Stimulated activated naive CD8-positive, alpha-beta T cell treated with anti-CD3 and anti-CD28 coated beads, Interleukin-15, amount 100 ng/mL, for 72 hours (primary cell): ENCODE measurements at regions not wholly inside any gene's neighbourhood (a gene's known extent, or its start where the extent isn't known, plus 50 kb on each side); places are given as distances from the start of the nearest gene placed in this dataset.
"Not testable (repeated sequence)": the region's sequence is repeated elsewhere in the genome, so short reads cannot be mapped to it uniquely, and the experiment has no call there.

ENCODE experiments used
- ATAC-seq: fragments of 150-1000 bp; cut with Tn5 transposase; 2 replicates; pipeline ENCODE4 v1.10.0; 2021; ENCODE audit warnings: mild to moderate bottlenecking, moderate library complexity
- DNase-seq, 2 donors: peaks; one replicate each; pipeline ENCODE4 v3.0.0; 2021 to 2022
- H3K27ac Mint-ChIP-seq, 2 donors: one replicate each; pipeline ENCODE4 v1.8.0; 2022; ENCODE audit warnings: mild to moderate bottlenecking in 2 of 2, mixed read lengths in 2 of 2, moderate library complexity in 2 of 2
- H3K27me3 Mint-ChIP-seq: one replicate; pipeline ENCODE4 v1.8.0; 2022; ENCODE audit warnings: mixed read lengths
- H3K4me1 Mint-ChIP-seq: one replicate; pipeline ENCODE4 v1.8.0; 2022; ENCODE audit warnings: mild to moderate bottlenecking, mixed read lengths
- H3K4me3 Mint-ChIP-seq, 2 donors: one replicate each; pipeline ENCODE4 v1.8.0; 2022; ENCODE audit warnings: mild to moderate bottlenecking in 2 of 2, mixed read lengths in 2 of 2, moderate library complexity in 1 of 2
- H3K9me3 Mint-ChIP-seq, 2 donors: one replicate each; pipeline ENCODE4 v1.8.0; 2022; ENCODE audit warnings: mixed read lengths in 2 of 2

DNA sequence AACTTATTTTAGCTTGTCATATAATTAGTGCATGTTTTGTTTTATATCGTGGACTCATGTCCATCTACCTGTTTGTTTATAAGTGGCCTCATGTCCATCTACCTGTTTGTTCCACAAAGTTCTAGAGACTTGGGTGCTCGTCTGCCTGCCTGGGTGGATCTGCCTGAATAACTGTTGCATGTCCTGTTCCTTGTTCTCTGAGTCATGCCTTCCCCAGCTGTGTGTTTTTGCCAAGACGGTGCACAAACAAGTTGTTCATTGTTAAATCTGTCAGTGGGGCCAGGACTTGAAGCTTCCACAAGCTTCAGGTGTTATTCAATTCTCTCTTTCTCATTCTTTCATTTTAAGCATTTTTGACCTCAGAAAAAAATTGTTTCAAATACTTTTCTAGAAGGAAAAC lies 358.0 kb upstream of the CITED2 start:
- DNase-seq (no peak), ATAC-seq (no peak)
- Mint-ChIP-seq H3K9me3 (no peaks in the 10 kb centered on the region), H3K27me3 (peaks cover 13% of the 10 kb centered on the region), H3K4me1 (no peaks in the 10 kb centered on the region), H3K4me3 (no peak overlapping the region), H3K27ac (no peak overlapping the region)

GRCh38 chr6:139730340-139730974 lies 356.0 kb upstream of the CITED2 start:
- H3K9me3 Mint-ChIP-seq = no peaks in the 10 kb centered on the region
- ATAC-seq = no peak
- H3K27ac Mint-ChIP-seq = no peak overlapping the region

DNA sequence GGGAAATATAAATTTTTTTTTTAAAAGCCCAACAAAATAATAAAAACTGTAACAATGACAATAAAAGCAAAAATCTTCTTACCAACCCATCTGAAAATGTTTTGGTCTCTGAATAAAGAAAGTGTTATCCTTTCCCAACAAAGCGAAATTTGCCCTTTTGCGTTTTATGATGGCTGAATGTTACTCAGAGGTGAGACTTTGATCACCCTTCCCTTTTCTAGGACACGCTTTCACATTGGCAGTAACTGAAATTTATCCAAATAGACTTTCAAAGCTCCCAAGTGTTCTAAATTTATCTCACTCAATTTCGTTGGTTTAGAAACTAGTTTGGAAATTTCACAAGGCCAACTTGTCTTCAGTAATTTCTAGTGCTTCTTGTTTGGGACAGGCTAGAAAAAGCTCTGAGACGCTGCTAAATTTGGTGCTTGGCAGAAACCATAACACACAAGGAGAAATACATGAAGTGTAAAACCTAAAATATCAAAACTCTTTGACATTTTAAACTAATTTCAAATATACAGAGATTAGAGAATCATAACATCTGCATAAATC lies 354.5 kb upstream of the CITED2 start:
- no peak overlapping the region for H3K27ac Mint-ChIP-seq
- no peak for ATAC-seq
- no peaks in the 10 kb centered on the region for H3K9me3 Mint-ChIP-seq
- no peaks in the 10 kb centered on the region for H3K4me1 Mint-ChIP-seq
- H3K4me3 Mint-ChIP-seq = no peak overlapping the region
- H3K27me3 Mint-ChIP-seq = peaks cover 13% of the 10 kb centered on the region
- no peak for DNase-seq

More at GRCh38 chr6:139730340-139730974, 356.0 kb upstream of the CITED2 start:
- DNase-seq = no peak
- Mint-ChIP-seq H3K27me3 (peaks cover 13% of the 10 kb centered on the region), H3K4me3 (no peak overlapping the region), H3K4me1 (no peaks in the 10 kb centered on the region)

GRCh38 chr6:139726272-139726671 lies 351.8 kb upstream of the CITED2 start:
- not testable (repeated sequence) for H3K27me3 Mint-ChIP-seq, DNase-seq, H3K4me3 Mint-ChIP-seq, H3K4me1 Mint-ChIP-seq, H3K9me3 Mint-ChIP-seq, ATAC-seq, H3K27ac Mint-ChIP-seq

DNA sequence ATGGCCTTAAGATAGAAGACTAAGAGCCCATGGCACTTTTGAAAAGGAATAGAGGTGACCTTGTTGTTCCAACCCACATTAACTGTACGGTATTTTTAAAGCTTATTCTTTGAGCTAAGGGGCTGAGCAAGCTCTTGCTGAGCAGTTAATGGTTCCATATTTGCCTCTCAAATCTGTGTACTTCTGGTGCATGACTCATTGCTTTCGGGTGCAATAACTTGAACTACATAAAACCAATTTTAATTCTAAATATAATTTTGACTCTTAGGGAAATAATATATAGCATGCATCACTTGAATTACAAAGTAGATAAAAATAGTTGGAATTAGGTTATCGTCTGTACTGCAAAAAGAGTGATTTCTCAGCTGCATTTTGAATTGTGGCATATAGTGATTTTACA lies 348.1 kb upstream of the CITED2 start:
- Mint-ChIP-seq H3K27ac (no peak overlapping the region), H3K9me3 (no peaks in the 10 kb centered on the region), H3K4me3 (no peak overlapping the region), H3K4me1 (no peaks in the 10 kb centered on the region), H3K27me3 (no peaks in the 10 kb centered on the region)
- DNase-seq (no peak), ATAC-seq (no peak)

DNA sequence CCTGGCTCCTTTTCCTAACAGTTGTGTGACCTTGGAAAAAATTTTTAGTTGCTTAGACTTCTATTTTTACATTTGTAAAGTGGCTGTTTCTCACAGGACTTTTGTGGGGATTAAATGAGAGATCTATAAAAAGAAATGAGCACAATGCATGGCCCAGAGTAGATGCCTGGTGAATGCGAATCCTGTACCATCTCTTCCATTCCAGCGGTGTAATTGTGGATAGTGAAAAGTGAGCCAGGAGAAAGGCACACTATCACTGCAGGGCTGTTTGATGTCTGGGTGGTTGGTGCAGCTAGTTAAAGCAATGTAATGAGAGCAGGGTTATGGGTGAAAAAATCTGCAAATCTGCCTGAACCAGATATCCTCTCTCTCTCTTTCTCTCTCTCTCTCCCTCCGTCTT lies 347.5 kb upstream of the CITED2 start:
- DNase-seq = no peak
- Mint-ChIP-seq H3K9me3 (no peaks in the 10 kb centered on the region), H3K27ac (no peak overlapping the region), H3K4me1 (no peaks in the 10 kb centered on the region), H3K27me3 (no peaks in the 10 kb centered on the region), H3K4me3 (no peak overlapping the region)
- ATAC-seq = no peak

DNA sequence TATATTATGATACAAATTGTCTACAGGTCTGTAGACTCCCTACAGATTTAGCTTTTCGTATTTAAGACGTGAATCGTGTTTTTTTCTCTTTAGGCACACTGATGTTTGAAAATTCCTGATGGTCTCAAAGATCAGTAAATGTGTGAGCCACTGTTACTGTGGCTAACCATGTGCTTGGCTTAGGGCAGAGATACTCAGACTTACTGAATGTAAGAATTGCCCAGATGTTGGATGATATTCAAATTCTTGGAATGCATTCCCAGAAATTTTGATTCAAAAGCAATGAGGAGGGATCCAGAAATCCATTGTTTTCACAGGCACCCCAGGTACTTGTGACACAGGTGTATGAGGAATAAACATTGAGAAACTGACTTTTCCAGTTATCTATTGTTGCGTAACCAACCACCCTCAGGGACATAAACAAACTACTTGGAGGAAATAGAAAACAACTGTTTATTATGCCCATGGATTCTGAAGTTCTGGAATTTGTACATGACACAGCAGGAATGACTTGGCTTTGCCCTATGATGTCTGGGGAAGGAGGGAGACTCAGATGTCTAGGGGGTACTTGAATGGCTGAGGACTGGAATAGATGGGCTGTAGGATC lies 339.6 kb upstream of the CITED2 start:
- Mint-ChIP-seq H3K4me1 (no peaks in the 10 kb centered on the region), H3K27me3 (no peaks in the 10 kb centered on the region), H3K9me3 (no peaks in the 10 kb centered on the region), H3K4me3 (no peak overlapping the region), H3K27ac (no peak overlapping the region)
- no peak for DNase-seq
- no peak for ATAC-seq

DNA sequence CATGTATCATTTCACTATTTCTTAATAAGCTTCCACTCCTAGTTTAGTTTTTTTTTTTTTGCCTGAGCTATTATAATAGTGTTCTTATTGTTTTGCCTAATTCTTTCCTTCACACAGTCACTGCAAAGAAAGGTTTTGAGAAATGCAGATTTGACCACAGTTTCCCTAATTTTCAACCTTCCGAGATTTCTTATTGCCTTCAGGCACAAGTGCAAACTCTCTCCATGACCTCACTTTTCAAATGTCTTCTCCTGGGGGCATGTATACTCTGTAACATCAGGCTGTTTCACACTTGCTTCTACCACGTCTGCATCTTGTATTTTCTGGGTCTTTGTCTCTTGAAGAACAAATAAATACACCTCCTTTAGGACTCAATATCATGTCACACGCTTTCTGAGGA lies 339.0 kb upstream of the CITED2 start:
- Mint-ChIP-seq H3K4me1 (no peaks in the 10 kb centered on the region), H3K9me3 (no peaks in the 10 kb centered on the region), H3K4me3 (no peak overlapping the region), H3K27me3 (no peaks in the 10 kb centered on the region), H3K27ac (no peak overlapping the region)
- no peak for DNase-seq
- no peak for ATAC-seq

GRCh38 chr6:139712830-139713229 lies 338.4 kb upstream of the CITED2 start:
- Mint-ChIP-seq H3K9me3 (no peaks in the 10 kb centered on the region), H3K27me3 (no peaks in the 10 kb centered on the region), H3K4me3 (no peak overlapping the region), H3K4me1 (no peaks in the 10 kb centered on the region), H3K27ac (no peak overlapping the region)
- ATAC-seq = no peak
- no peak for DNase-seq

DNA sequence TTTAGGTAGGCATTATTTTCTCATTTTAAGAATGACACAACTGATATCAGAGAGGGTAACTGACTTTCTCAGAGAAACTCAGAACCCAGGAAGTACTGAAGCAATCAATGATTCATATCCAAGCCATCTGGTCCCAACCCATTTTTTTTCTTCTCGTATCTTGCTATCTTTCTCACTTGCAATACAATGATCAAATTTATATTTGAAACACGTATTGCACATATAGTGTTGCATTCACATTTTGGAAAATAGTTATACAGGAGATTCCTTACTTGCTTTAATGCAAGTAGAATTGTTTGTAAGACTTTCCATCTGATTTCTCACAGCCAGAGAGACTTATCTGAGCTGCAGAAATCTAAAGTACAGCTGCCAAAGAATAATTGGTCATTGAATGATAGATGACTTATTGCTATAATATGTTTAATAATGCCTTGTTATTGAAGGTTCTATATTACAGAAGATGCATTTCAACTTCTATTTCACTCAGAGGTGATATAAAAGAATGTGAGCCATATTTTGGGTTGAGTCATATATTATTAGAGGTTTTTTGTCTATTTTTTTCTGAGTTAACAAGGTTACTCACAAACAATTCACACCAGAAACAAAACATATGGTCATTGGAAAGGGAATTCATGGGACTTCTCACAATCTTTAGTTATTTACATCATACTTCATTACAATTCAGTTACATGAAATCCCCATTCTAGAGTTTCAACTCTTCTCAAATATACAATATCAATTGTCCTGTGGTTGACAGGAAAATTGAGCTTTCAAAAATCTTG lies 337.5 kb upstream of the CITED2 start:
- Mint-ChIP-seq H3K27ac (no peak overlapping the region), H3K4me1 (no peaks in the 10 kb centered on the region), H3K9me3 (no peaks in the 10 kb centered on the region), H3K4me3 (no peak overlapping the region), H3K27me3 (no peaks in the 10 kb centered on the region)
- DNase-seq (no peak), ATAC-seq (no peak)

GRCh38 chr6:139710556-139710955 lies 336.1 kb upstream of the CITED2 start:
- Mint-ChIP-seq H3K4me1 (no peaks in the 10 kb centered on the region), H3K4me3 (no peak overlapping the region), H3K9me3 (no peaks in the 10 kb centered on the region), H3K27ac (no peak overlapping the region), H3K27me3 (no peaks in the 10 kb centered on the region)
- ATAC-seq (no peak), DNase-seq (no peak)

- Mint-ChIP-seq H3K27ac (no peak overlapping the region), H3K4me1 (no peaks in the 10 kb centered on the region), H3K27me3 (no peaks in the 10 kb centered on the region), H3K4me3 (no peak overlapping the region), H3K9me3 (no peaks in the 10 kb centered on the region)
- DNase-seq = no peak
- ATAC-seq = no peak
Observed at GRCh38 chr6:139708337-139709199, 334.1 kb upstream of the CITED2 start.

GRCh38 chr6:139706912-139707311 lies 332.5 kb upstream of the CITED2 start:
- H3K9me3 Mint-ChIP-seq = peaks cover 0 to 8% of the 10 kb centered on the region in 2 donors
- H3K4me3 Mint-ChIP-seq = no peak overlapping the region
- DNase-seq = no peak
- H3K27ac Mint-ChIP-seq = no peak overlapping the region
- no peaks in the 10 kb centered on the region for H3K27me3 Mint-ChIP-seq
- ATAC-seq = no peak
- no peaks in the 10 kb centered on the region for H3K4me1 Mint-ChIP-seq

- Mint-ChIP-seq H3K4me1 (no peaks in the 10 kb centered on the region), H3K27ac (no peak overlapping the region), H3K4me3 (no peak overlapping the region), H3K9me3 (peaks cover 0 to 8% of the 10 kb centered on the region in 2 donors), H3K27me3 (no peaks in the 10 kb centered on the region)
- ATAC-seq (no peak), DNase-seq (no peak)
Observed at GRCh38 chr6:139705284-139705683, 330.8 kb upstream of the CITED2 start.

- Mint-ChIP-seq H3K4me1 (no peaks in the 10 kb centered on the region), H3K9me3 (peaks cover 0 to 8% of the 10 kb centered on the region in 2 donors), H3K27me3 (no peaks in the 10 kb centered on the region), H3K27ac (no peak overlapping the region), H3K4me3 (no peak overlapping the region)
- ATAC-seq (no peak), DNase-seq (no peak)
Observed at GRCh38 chr6:139703780-139704179, 329.3 kb upstream of the CITED2 start.
